ENCODE measurements at regions not wholly inside any gene's neighbourhood (a gene's known extent, or its start where the extent isn't known, plus 50 kb on each side); places are given as distances from the start of the nearest gene placed in this dataset.

DNA sequence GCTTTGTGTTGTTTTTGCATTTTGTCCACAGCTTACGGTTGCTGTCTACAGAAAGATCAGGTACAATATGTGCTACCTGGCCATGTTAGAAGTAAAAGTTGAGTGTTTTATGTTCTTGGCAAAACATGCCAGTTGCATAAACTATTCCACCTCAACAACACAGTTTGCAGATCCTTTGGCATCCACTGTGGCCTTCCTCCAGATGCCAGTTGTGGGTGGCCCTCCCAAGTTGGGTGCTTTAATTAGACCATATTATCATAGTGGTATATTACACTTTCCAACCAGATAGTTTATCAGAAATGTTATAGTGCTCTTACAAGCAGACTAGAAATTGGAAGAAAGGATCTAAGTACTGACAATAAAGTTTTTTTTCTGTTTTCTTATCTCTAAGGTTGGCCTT is 386.9 kb upstream of the KCNN2 start:
- no peak overlapping the region for H3K27ac ChIP-seq (ENCODE audit: low read depth, low read length)
- no peak overlapping the region for H3K9ac ChIP-seq (ENCODE audit: low read depth, low read length)
- no peak overlapping the region for H3K4me3 ChIP-seq (ENCODE audit: low read length)
- no peaks in the 10 kb centered on the region for H3K36me3 ChIP-seq (ENCODE audit: insufficient read depth, low read length)
- WGBS = 100% methylated on average over 1 of the region's 1 CpG
- no peaks in the 10 kb centered on the region for H3K27me3 ChIP-seq (ENCODE audit: insufficient read depth, low read length)
- H3K9me3 ChIP-seq (ENCODE audit: insufficient read depth, low read depth, low read length) = no peaks in the 10 kb centered on the region
- H3K4me1 ChIP-seq (ENCODE audit: insufficient read depth, low read length) = no peaks in the 10 kb centered on the region

GRCh38 chr5:113984928-113985327 is 376.9 kb upstream of the KCNN2 start:
- Histone ChIP-seq H3K4me1 (ENCODE audit: insufficient read depth, low read length) (no peaks in the 10 kb centered on the region), H3K9ac (ENCODE audit: low read depth, low read length) (no peak overlapping the region), H3K27ac (ENCODE audit: low read depth, low read length) (no peak overlapping the region), H3K36me3 (ENCODE audit: insufficient read depth, low read length) (no peaks in the 10 kb centered on the region), H3K4me3 (ENCODE audit: low read length) (no peak overlapping the region), H3K9me3 (ENCODE audit: insufficient read depth, low read depth, low read length) (no peaks in the 10 kb centered on the region), H3K27me3 (ENCODE audit: insufficient read depth, low read length) (no peaks in the 10 kb centered on the region)
- 96% methylated on average over 2 of the region's 2 CpGs for WGBS

DNA sequence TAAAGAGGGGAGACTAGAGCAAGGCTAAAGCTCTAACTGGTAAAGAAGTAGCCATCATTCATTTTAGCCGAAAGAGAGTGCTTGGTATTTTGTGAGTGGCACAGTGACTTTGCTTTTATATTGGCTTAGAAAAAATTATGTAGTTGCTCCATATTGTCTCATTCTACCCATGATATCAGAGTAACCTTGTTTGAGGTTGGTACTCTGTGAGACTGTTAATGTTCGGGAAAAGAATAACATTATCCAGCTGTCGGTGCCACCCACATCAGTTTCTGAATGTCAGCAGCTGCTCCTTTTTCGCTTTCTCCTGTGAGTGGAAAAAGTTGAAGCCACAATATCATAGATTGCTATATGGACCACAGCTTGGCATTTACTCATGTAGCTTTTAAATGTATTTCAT is 376.4 kb upstream of the KCNN2 start:
- 94% methylated on average over 4 of the region's 4 CpGs for WGBS
- Histone ChIP-seq H3K9me3 (ENCODE audit: insufficient read depth, low read depth, low read length) (no peaks in the 10 kb centered on the region), H3K36me3 (ENCODE audit: insufficient read depth, low read length) (no peaks in the 10 kb centered on the region)

DNA sequence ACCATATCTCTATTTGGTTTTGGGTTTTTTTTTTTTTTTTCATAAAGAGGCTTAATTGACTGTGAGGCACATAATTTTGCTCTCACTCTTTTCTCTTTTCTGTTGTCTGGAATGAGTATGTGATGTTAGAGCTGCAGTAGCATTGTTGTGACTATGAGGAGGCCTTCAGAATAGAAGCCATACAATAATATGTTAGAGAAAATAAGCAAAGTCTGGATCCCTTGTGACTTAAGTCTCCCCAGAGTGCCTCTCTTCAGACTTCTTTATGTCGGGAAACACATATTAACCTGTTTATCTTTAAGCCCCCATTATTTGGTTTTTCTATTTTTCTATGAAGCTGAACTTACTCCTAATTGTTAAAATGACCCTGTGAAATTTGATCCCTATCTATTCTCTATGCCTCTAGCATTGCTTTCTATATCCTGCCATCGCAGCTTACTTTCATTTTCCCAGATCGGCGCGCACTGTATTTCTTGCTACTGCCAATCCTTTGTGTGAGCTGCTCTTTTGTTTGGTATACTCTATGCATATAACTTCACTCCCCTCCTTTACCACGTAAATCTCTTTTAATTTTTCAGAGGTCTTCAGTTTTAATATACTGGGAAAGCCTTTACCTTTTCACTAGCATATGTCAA is 372.5 kb upstream of the KCNN2 start:
- no peak overlapping the region for H3K27ac ChIP-seq (ENCODE audit: low read depth, low read length)
- WGBS = 91% methylated on average over 6 of the region's 6 CpGs
- H3K9me3 ChIP-seq (ENCODE audit: insufficient read depth, low read depth, low read length) = no peaks in the 10 kb centered on the region
- H3K36me3 ChIP-seq (ENCODE audit: insufficient read depth, low read length) = no peaks in the 10 kb centered on the region
- no peaks in the 10 kb centered on the region for H3K4me1 ChIP-seq (ENCODE audit: insufficient read depth, low read length)
- H3K4me3 ChIP-seq (ENCODE audit: low read length) = no peak overlapping the region
- no peak overlapping the region for H3K9ac ChIP-seq (ENCODE audit: low read depth, low read length)
- H3K27me3 ChIP-seq (ENCODE audit: insufficient read depth, low read length) = no peaks in the 10 kb centered on the region

More for the DNA sequence above, 376.4 kb upstream of the KCNN2 start:
- H3K27ac ChIP-seq (ENCODE audit: low read depth, low read length) = no peak overlapping the region
- no peaks in the 10 kb centered on the region for H3K27me3 ChIP-seq (ENCODE audit: insufficient read depth, low read length)
- H3K4me3 ChIP-seq (ENCODE audit: low read length) = no peak overlapping the region
- no peaks in the 10 kb centered on the region for H3K4me1 ChIP-seq (ENCODE audit: insufficient read depth, low read length)
- H3K9ac ChIP-seq (ENCODE audit: low read depth, low read length) = no peak overlapping the region

GRCh38 chr5:113989913-113990305 is 372.0 kb upstream of the KCNN2 start:
- no peaks in the 10 kb centered on the region for H3K27me3 ChIP-seq (ENCODE audit: insufficient read depth, low read length)
- no peaks in the 10 kb centered on the region for H3K9me3 ChIP-seq (ENCODE audit: insufficient read depth, low read depth, low read length)
- H3K9ac ChIP-seq (ENCODE audit: low read depth, low read length) = no peak overlapping the region
- no peak overlapping the region for H3K27ac ChIP-seq (ENCODE audit: low read depth, low read length)
- H3K36me3 ChIP-seq (ENCODE audit: insufficient read depth, low read length) = no peaks in the 10 kb centered on the region
- no peaks in the 10 kb centered on the region for H3K4me1 ChIP-seq (ENCODE audit: insufficient read depth, low read length)
- H3K4me3 ChIP-seq (ENCODE audit: low read length) = no peak overlapping the region

DNA sequence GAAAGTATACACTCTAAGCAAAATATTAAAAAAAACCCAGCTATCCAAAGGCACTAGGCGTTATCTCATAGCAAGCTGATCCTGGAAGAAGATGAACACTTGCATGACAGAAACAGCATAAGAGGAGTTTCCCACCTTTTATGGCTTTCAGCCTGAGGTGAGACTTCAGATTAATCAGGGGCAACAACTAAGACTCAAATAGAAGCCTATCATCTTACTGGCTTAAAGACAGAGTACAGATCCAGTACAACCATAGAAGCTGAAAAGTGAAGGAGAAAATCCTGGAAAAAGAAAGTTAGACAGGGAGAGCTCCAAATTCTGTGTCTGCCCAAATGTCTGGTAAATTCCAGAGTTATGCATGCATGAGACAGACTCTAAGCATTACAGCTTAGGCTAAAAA is 360.8 kb upstream of the KCNN2 start:
- Histone ChIP-seq H3K27ac (ENCODE audit: low read depth, low read length) (no peak overlapping the region), H3K9ac (ENCODE audit: low read depth, low read length) (no peak overlapping the region), H3K36me3 (ENCODE audit: insufficient read depth, low read length) (no peaks in the 10 kb centered on the region), H3K4me1 (ENCODE audit: insufficient read depth, low read length) (no peaks in the 10 kb centered on the region), H3K9me3 (ENCODE audit: insufficient read depth, low read depth, low read length) (no peaks in the 10 kb centered on the region), H3K4me3 (ENCODE audit: low read length) (no peak overlapping the region), H3K27me3 (ENCODE audit: insufficient read depth, low read length) (no peaks in the 10 kb centered on the region)
- WGBS = 94% methylated on average over 1 of the region's 1 CpG

DNA sequence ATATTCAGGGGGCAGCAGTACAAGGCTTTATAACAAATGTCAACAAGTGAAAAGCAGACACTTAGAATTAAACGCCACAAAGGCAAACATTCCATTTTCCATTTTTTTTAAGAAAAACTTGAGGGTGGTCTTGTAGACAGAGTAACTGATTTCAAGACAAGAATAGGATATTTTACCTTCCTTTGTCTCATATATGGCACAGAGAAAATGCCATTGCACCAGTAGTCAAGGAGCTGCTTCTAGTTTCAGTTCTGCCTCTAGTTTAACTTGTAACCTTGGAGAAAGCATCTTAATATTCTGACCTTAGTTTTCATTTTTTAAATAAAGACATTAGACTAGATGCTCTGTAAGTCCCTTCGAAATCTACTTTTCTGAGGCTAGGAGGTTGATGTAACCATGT is 355.3 kb upstream of the KCNN2 start:
- H3K27ac ChIP-seq (ENCODE audit: low read depth, low read length) = no peak overlapping the region
- no peaks in the 10 kb centered on the region for H3K9me3 ChIP-seq (ENCODE audit: insufficient read depth, low read depth, low read length)
- H3K4me3 ChIP-seq (ENCODE audit: low read length) = no peak overlapping the region
- WGBS = 86% methylated on average over 2 of the region's 2 CpGs
- no peaks in the 10 kb centered on the region for H3K4me1 ChIP-seq (ENCODE audit: insufficient read depth, low read length)
- no peaks in the 10 kb centered on the region for H3K27me3 ChIP-seq (ENCODE audit: insufficient read depth, low read length)
- no peaks in the 10 kb centered on the region for H3K36me3 ChIP-seq (ENCODE audit: insufficient read depth, low read length)
- H3K9ac ChIP-seq (ENCODE audit: low read depth, low read length) = no peak overlapping the region

- no peak overlapping the region for H3K27ac ChIP-seq (ENCODE audit: low read depth, low read length)
- no peaks in the 10 kb centered on the region for H3K9me3 ChIP-seq (ENCODE audit: insufficient read depth, low read depth, low read length)
- no peaks in the 10 kb centered on the region for H3K36me3 ChIP-seq (ENCODE audit: insufficient read depth, low read length)
- no peaks in the 10 kb centered on the region for H3K27me3 ChIP-seq (ENCODE audit: insufficient read depth, low read length)
- WGBS = 95% methylated on average over 4 of the region's 5 CpGs
- H3K4me1 ChIP-seq (ENCODE audit: insufficient read depth, low read length) = no peaks in the 10 kb centered on the region
- H3K4me3 ChIP-seq (ENCODE audit: low read length) = no peak overlapping the region
- no peak overlapping the region for H3K9ac ChIP-seq (ENCODE audit: low read depth, low read length)
Observed at GRCh38 chr5:114007678-114008077, 354.2 kb upstream of the KCNN2 start.

DNA sequence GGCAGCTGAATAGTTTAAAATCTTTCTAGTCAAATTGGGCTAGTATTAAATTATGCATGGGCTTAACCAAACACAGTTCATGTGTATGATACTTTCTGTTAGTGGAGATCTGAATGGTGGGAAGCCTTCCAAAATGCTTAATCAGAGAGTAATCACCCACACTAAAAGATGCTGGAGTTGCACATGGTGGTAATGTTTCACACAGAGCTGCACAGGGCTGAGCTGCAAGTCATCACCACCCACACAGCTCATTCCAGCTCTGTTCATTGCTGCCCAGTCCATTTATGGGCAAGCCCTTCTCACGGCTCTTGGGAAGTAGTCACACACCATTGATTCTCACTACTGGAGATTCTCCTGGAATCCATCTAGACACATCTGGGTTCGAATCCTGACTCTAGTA is 351.5 kb upstream of the KCNN2 start:
- H3K4me1 ChIP-seq (ENCODE audit: insufficient read depth, low read length) = no peaks in the 10 kb centered on the region
- H3K9ac ChIP-seq (ENCODE audit: low read depth, low read length) = no peak overlapping the region
- H3K9me3 ChIP-seq (ENCODE audit: insufficient read depth, low read depth, low read length) = no peaks in the 10 kb centered on the region
- no peaks in the 10 kb centered on the region for H3K27me3 ChIP-seq (ENCODE audit: insufficient read depth, low read length)
- no peak overlapping the region for H3K27ac ChIP-seq (ENCODE audit: low read depth, low read length)
- H3K36me3 ChIP-seq (ENCODE audit: insufficient read depth, low read length) = no peaks in the 10 kb centered on the region
- no peak overlapping the region for H3K4me3 ChIP-seq (ENCODE audit: low read length)
- 94% methylated on average over 2 of the region's 2 CpGs for WGBS

DNA sequence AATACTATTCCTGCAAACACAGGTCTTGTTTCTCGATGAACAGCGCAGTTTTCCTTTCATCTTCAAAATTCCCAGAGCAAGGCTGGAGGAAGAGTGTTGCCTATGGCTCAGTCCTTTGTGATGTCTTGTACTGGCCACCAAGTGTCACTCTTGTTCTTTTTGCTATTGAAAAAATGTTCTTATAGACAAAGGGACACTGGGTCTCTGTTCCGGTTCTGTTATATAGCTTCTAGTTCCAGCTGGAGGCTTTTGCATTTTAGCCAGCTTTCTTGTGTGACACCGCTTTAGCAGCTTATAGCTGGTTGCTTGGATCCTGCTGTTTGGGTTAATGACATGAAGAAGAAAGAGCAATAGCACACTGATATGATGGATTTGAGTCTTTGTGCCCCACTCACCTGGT is 343.7 kb upstream of the KCNN2 start:
- H3K4me1 ChIP-seq (ENCODE audit: insufficient read depth, low read length) = no peaks in the 10 kb centered on the region
- WGBS = 82% methylated on average over 4 of the region's 4 CpGs
- H3K9me3 ChIP-seq (ENCODE audit: insufficient read depth, low read depth, low read length) = no peaks in the 10 kb centered on the region

DNA sequence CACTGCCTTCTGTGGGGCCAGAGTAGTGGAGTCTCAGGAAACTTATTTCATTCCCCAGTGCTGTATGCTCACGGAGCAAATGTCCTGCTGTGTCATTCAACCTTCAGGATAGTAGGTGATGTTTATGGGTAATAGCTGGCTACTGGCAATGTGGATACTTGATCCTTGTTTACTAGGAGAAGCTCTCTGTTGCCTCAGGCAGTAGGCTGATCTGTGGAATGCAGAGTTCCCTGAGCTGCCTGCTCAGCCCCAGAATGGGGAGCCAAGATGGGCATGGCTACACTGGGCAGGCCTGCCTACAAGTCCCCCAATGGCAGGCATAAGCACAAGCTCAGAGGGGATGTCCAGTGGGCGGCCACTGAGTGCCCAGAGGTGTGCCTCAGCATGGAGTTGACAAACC is 323.1 kb upstream of the KCNN2 start:
- 74% methylated on average over 2 of the region's 2 CpGs for WGBS
- H3K27ac ChIP-seq (ENCODE audit: low read depth, low read length) = no peak overlapping the region
- H3K9me3 ChIP-seq (ENCODE audit: insufficient read depth, low read depth, low read length) = no peaks in the 10 kb centered on the region
- no peaks in the 10 kb centered on the region for H3K27me3 ChIP-seq (ENCODE audit: insufficient read depth, low read length)
- H3K4me3 ChIP-seq (ENCODE audit: low read length) = no peak overlapping the region
- no peaks in the 10 kb centered on the region for H3K36me3 ChIP-seq (ENCODE audit: insufficient read depth, low read length)
- H3K9ac ChIP-seq (ENCODE audit: low read depth, low read length) = no peak overlapping the region
- H3K4me1 ChIP-seq (ENCODE audit: insufficient read depth, low read length) = no peaks in the 10 kb centered on the region

More for the DNA sequence above, 343.7 kb upstream of the KCNN2 start:
- Histone ChIP-seq H3K9ac (ENCODE audit: low read depth, low read length) (no peak overlapping the region), H3K27me3 (ENCODE audit: insufficient read depth, low read length) (no peaks in the 10 kb centered on the region), H3K27ac (ENCODE audit: low read depth, low read length) (no peak overlapping the region), H3K4me3 (ENCODE audit: low read length) (no peak overlapping the region), H3K36me3 (ENCODE audit: insufficient read depth, low read length) (no peaks in the 10 kb centered on the region)

- WGBS = 93% methylated on average over 1 of the region's 2 CpGs
- Histone ChIP-seq H3K4me1 (ENCODE audit: insufficient read depth, low read length) (peaks cover 16% of the 10 kb centered on the region), H3K4me3 (ENCODE audit: low read length) (no peak overlapping the region), H3K27ac (ENCODE audit: low read depth, low read length) (no peak overlapping the region), H3K27me3 (ENCODE audit: insufficient read depth, low read length) (peaks cover 19% of the 10 kb centered on the region), H3K36me3 (ENCODE audit: insufficient read depth, low read length) (no peaks in the 10 kb centered on the region), H3K9ac (ENCODE audit: low read depth, low read length) (no peak overlapping the region), H3K9me3 (ENCODE audit: insufficient read depth, low read depth, low read length) (no peaks in the 10 kb centered on the region)
Observed at GRCh38 chr5:114050087-114050486, 311.8 kb upstream of the KCNN2 start.
